K562 (cell line): ENCODE measurements at regions not wholly inside any gene's neighbourhood (a gene's known extent, or its start where the extent isn't known, plus 50 kb on each side); places are given as distances from the start of the nearest gene placed in this dataset.

Source experiments
- ATAC-seq: fragments of 200-7000 bp; cut with Tn5 transposase; 3 replicates; pipeline ENCODE4 v1.9.1; 2020; ENCODE audit warnings: moderate library complexity
- BruUV-seq: library from RNA; stranded (reverse); fragments of 400-500 nt; replicated peaks from 2 replicates; lab custom pipeline; 2021; lab: Mats Ljungman, UMichigan
- CTCF ChIA-PET: fragments of 300-600 bp; formaldehyde crosslinking; extraction: SDS; loops from one replicate; lab custom pipeline; 2021; ENCODE audit warnings: low intra/inter-chr PET ratio; lab: Yijun Ruan, JAX
- POLR2A ChIA-PET: fragments of 300-600, 350-650 bp; sonication (Branson Sonifier 250); formaldehyde crosslinking; extraction: SDS; loops from one replicate; lab custom pipeline; 2021; ENCODE audit warnings: antibody characterized with exemption, inconsistent platforms; lab: Yijun Ruan, JAX
- DNase-seq, 4 experiments: peaks; one replicate each; pipeline versions ENCODE4 v3.0.0 to v3.0.0-alpha.2; 2011 to 2018; ENCODE audit warnings: low spot score in 3 of 4, mixed read lengths in 3 of 4; ENCODE audit errors: extremely low read depth in 1 of 4
- FAIRE-seq: peaks from 2 replicates; lab custom pipeline; 2011; peaks lifted over from hg19 to GRCh38; lab: Jason Lieb, UNC
- H2AFZ ChIP-seq: 2 replicates; pipeline ENCODE4 v1.6.0; 2011; ENCODE audit warnings: low read depth, low read length, control low read depth, inconsistent platforms
- H3K27ac ChIP-seq: fragments of 200-600 bp; 3 replicates; pipeline ENCODE4 v1.8.0; 2011; ENCODE audit warnings: low read depth, mild to moderate bottlenecking, control low read depth, inconsistent platforms, low read length, moderate library complexity, mixed read lengths; ENCODE audit errors: extremely low read depth
- H3K27me3 ChIP-seq, 2 experiments: fragments of 300-600 bp in 1 of 2; 2 replicates in 1 of 2; 3 replicates in 1 of 2; pipeline versions ENCODE4 v1.6.0 to v1.8.0; 2011; ENCODE audit warnings: inconsistent platforms in 2 of 2, low read length in 2 of 2, mild to moderate bottlenecking in 1 of 2, mixed read lengths in 1 of 2, moderate library complexity in 1 of 2; ENCODE audit not compliant: control insufficient read depth in 2 of 2, insufficient read depth in 2 of 2
- H3K36me3 ChIP-seq: fragments of 300-600 bp; 3 replicates; pipeline ENCODE4 v1.8.0; 2011; ENCODE audit warnings: mild to moderate bottlenecking, low read length, inconsistent platforms; ENCODE audit not compliant: control insufficient read depth, insufficient read depth
- H3K4me1 ChIP-seq, 2 experiments: fragments of 200-600 bp in 1 of 2; replicated peaks in 1 of 2; 2 replicates in 1 of 2; 3 replicates in 1 of 2; pipeline versions ENCODE4 v1.5.1 to v1.8.0; 2011; ENCODE audit warnings: inconsistent platforms in 2 of 2, low read length in 2 of 2, mild to moderate bottlenecking in 1 of 2, mixed read lengths in 1 of 2, moderate library complexity in 1 of 2; ENCODE audit not compliant: control insufficient read depth in 2 of 2, insufficient read depth in 2 of 2
- H3K4me2 ChIP-seq: 2 replicates; pipeline ENCODE4 v1.6.1; 2011; ENCODE audit warnings: low read length, control low read depth, inconsistent platforms, mixed read lengths; ENCODE audit not compliant: insufficient read depth
- H3K4me3 ChIP-seq: fragments of 200-600 bp; sonication (generic), shearing (Covaris generic); 2 replicates; pipeline ENCODE4 v1.5.1; 2016; ENCODE audit warnings: control low read depth, inconsistent platforms
- H3K79me2 ChIP-seq: fragments of 200-600 bp; 3 replicates; pipeline ENCODE4 v1.8.0; 2011; ENCODE audit warnings: low read length, inconsistent platforms; ENCODE audit not compliant: control insufficient read depth, insufficient read depth
- H3K9ac ChIP-seq, 2 experiments: 2 replicates each; pipeline versions ENCODE4 v1.6.0 to v1.6.1; 2011; ENCODE audit warnings: low read depth in 2 of 2, low read length in 2 of 2, control low read depth in 1 of 2, inconsistent platforms in 1 of 2, mild to moderate bottlenecking in 1 of 2, mixed read lengths in 1 of 2; ENCODE audit not compliant: insufficient read depth in 1 of 2
- H3K9me1 ChIP-seq: one replicate; pipeline ENCODE4 v1.6.0; 2011; ENCODE audit warnings: inconsistent platforms, mild to moderate bottlenecking, low read length, moderate library complexity; ENCODE audit not compliant: control insufficient read depth, insufficient read depth
- H3K9me3 ChIP-seq: replicated peaks from 2 replicates; pipeline ENCODE4 v1.5.1; 2011; ENCODE audit warnings: low read depth, low read length, inconsistent platforms; ENCODE audit not compliant: control insufficient read depth, insufficient read depth
- H4K20me1 ChIP-seq: replicated peaks from 2 replicates; pipeline ENCODE4 v1.6.1; 2011; ENCODE audit warnings: low read length, inconsistent platforms, mixed read lengths; ENCODE audit not compliant: control insufficient read depth, insufficient read depth
- ARID1B ChIP-seq: fragments of 450-650 bp; IDR thresholded peaks from 2 replicates; pipeline ENCODE4 v1.6.1; 2016; ENCODE audit warnings: antibody characterized with exemption, mild to moderate bottlenecking, inconsistent platforms
- BCL6 ChIP-seq: fragments of 250-450 bp; sonication (Bioruptor Pico); IDR thresholded peaks from 2 replicates; pipeline ENCODE4 v1.4.0; 2020
- CREM ChIP-seq: IDR thresholded peaks from 2 replicates; pipeline ENCODE4 v1.6.1; 2014; ENCODE audit warnings: antibody characterized with exemption, low read depth
- KHSRP ChIP-seq: fragments of 450-650 bp; IDR thresholded peaks from 2 replicates; pipeline ENCODE4 v1.6.1; 2017
- MED1 ChIP-seq: sonication (generic); formaldehyde crosslinking; IDR thresholded peaks from 2 replicates; pipeline ENCODE4 v1.8.1; 2023; ENCODE audit warnings: missing genetic modification reagents, borderline replicate concordance
- WGBS: fragments of 100-300 bp; shearing (Covaris generic); methylation state at CpG from one replicate; pipeline ENCODE4 v1.1.6; 2016; ENCODE audit warnings: low coverage, mixed read lengths; ENCODE audit not compliant: insufficient coverage; ENCODE audit errors: missing lambda C conversion rate; 5-methylcytosine and 5-hydroxymethylcytosine counted together
- in situ Hi-C: fragments of 300-500 bp; cut with MboI; formaldehyde crosslinking; loops from 4 replicates; pipeline ENCODE4 v1.15.0; 2018; ENCODE audit warnings: inconsistent platforms, mixed read lengths
- intact Hi-C: fragments of 100-400 bp; cut with micrococcal nuclease; formaldehyde crosslinking; loops from 2 replicates; pipeline ENCODE4 v1.14.2; 2022
- TF ChIP-seq, protein P1 (sequence below): sonication (generic); formaldehyde crosslinking; IDR thresholded peaks from 2 replicates; pipeline ENCODE4 v1.8.0; 2023; ENCODE audit warnings: missing genetic modification reagents, mild to moderate bottlenecking, borderline replicate concordance
- TF ChIP-seq, protein P2 (sequence below): fragments of 450-650 bp; IDR thresholded peaks from 2 replicates; pipeline ENCODE4 v1.7.0; 2016; ENCODE audit warnings: borderline replicate concordance

DNA sequence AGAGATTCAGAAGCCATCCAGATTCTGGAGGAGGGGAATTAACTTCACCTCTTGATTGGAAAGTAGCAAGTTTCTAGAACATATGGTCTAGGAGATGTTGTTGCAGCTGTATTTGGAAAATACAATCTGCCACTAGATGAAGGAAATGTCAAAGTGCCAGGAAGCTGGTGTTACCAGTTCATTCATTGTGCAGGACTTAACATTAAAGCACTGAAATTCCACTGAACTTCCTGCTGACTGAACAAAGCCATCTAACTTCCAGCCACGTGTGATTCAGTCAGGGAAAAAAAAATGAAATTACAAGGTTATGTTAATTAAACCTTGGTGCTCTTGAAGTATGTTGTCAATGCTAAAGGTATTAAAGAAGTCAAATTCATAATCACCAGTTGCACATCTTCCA lies 321.5 kb upstream of the SASH1 start:
- no peaks in the 10 kb centered on the region for H3K9me3 ChIP-seq
- no peak overlapping the region for H3K4me3 ChIP-seq
- H3K36me3 ChIP-seq = no peaks in the 10 kb centered on the region
- no peak overlapping the region for H3K4me2 ChIP-seq
- no peak overlapping the region for H2AFZ ChIP-seq
- ChIA-PET CTCF (no interaction called here), POLR2A (no interaction called here)
- 0% methylated on average over 1 of the region's 1 CpG for WGBS
- no peak overlapping the region for H3K9ac ChIP-seq
- H3K27ac ChIP-seq = no peak overlapping the region
- intact Hi-C loops (no loop called here), in situ Hi-C loops (no loop called here)
- H3K27me3 ChIP-seq = no peaks in the 10 kb centered on the region
- H4K20me1 ChIP-seq = no peaks in the 10 kb centered on the region
- no TSS peak for BruUV-seq
- no peaks in the 10 kb centered on the region for H3K79me2 ChIP-seq
- H3K4me1 ChIP-seq = no peaks in the 10 kb centered on the region
- TF ChIP-seq, protein P1, sequence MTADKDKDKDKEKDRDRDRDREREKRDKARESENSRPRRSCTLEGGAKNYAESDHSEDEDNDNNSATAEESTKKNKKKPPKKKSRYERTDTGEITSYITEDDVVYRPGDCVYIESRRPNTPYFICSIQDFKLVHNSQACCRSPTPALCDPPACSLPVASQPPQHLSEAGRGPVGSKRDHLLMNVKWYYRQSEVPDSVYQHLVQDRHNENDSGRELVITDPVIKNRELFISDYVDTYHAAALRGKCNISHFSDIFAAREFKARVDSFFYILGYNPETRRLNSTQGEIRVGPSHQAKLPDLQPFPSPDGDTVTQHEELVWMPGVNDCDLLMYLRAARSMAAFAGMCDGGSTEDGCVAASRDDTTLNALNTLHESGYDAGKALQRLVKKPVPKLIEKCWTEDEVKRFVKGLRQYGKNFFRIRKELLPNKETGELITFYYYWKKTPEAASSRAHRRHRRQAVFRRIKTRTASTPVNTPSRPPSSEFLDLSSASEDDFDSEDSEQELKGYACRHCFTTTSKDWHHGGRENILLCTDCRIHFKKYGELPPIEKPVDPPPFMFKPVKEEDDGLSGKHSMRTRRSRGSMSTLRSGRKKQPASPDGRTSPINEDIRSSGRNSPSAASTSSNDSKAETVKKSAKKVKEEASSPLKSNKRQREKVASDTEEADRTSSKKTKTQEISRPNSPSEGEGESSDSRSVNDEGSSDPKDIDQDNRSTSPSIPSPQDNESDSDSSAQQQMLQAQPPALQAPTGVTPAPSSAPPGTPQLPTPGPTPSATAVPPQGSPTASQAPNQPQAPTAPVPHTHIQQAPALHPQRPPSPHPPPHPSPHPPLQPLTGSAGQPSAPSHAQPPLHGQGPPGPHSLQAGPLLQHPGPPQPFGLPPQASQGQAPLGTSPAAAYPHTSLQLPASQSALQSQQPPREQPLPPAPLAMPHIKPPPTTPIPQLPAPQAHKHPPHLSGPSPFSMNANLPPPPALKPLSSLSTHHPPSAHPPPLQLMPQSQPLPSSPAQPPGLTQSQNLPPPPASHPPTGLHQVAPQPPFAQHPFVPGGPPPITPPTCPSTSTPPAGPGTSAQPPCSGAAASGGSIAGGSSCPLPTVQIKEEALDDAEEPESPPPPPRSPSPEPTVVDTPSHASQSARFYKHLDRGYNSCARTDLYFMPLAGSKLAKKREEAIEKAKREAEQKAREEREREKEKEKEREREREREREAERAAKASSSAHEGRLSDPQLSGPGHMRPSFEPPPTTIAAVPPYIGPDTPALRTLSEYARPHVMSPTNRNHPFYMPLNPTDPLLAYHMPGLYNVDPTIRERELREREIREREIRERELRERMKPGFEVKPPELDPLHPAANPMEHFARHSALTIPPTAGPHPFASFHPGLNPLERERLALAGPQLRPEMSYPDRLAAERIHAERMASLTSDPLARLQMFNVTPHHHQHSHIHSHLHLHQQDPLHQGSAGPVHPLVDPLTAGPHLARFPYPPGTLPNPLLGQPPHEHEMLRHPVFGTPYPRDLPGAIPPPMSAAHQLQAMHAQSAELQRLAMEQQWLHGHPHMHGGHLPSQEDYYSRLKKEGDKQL (CRISPR knock-in tag) = no peak
- no peak for TF ChIP-seq ARID1B
- TF ChIP-seq MED1 = no peak
- TF ChIP-seq KHSRP = no peak
- TF ChIP-seq BCL6 = no peak
- TF ChIP-seq, protein P2, sequence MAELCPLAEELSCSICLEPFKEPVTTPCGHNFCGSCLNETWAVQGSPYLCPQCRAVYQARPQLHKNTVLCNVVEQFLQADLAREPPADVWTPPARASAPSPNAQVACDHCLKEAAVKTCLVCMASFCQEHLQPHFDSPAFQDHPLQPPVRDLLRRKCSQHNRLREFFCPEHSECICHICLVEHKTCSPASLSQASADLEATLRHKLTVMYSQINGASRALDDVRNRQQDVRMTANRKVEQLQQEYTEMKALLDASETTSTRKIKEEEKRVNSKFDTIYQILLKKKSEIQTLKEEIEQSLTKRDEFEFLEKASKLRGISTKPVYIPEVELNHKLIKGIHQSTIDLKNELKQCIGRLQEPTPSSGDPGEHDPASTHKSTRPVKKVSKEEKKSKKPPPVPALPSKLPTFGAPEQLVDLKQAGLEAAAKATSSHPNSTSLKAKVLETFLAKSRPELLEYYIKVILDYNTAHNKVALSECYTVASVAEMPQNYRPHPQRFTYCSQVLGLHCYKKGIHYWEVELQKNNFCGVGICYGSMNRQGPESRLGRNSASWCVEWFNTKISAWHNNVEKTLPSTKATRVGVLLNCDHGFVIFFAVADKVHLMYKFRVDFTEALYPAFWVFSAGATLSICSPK = no peak
- no peak for TF ChIP-seq CREM
- ATAC-seq = no peak
- FAIRE-seq = no peak
- H3K9me1 ChIP-seq = no peaks in the 10 kb centered on the region
- DNase-seq = no peak
